HTR-8/SVneo (cell line): ENCODE measurements at regions not wholly inside any gene's neighbourhood (a gene's known extent, or its start where the extent isn't known, plus 50 kb on each side); places are given as distances from the start of the nearest gene placed in this dataset.
"Not testable (repeated sequence)": the region's sequence is repeated elsewhere in the genome, so short reads cannot be mapped to it uniquely, and the experiment has no call there.

Source experiments
- DNase-seq: peaks from one replicate; pipeline ENCODE4 v3.0.0; 2011; ENCODE audit warnings: low spot score, mixed read lengths; ENCODE audit not compliant: insufficient read length
- FAIRE-seq: peaks from 2 replicates; lab custom pipeline; 2011; peaks lifted over from hg19 to GRCh38; lab: Jason Lieb, UNC

DNA sequence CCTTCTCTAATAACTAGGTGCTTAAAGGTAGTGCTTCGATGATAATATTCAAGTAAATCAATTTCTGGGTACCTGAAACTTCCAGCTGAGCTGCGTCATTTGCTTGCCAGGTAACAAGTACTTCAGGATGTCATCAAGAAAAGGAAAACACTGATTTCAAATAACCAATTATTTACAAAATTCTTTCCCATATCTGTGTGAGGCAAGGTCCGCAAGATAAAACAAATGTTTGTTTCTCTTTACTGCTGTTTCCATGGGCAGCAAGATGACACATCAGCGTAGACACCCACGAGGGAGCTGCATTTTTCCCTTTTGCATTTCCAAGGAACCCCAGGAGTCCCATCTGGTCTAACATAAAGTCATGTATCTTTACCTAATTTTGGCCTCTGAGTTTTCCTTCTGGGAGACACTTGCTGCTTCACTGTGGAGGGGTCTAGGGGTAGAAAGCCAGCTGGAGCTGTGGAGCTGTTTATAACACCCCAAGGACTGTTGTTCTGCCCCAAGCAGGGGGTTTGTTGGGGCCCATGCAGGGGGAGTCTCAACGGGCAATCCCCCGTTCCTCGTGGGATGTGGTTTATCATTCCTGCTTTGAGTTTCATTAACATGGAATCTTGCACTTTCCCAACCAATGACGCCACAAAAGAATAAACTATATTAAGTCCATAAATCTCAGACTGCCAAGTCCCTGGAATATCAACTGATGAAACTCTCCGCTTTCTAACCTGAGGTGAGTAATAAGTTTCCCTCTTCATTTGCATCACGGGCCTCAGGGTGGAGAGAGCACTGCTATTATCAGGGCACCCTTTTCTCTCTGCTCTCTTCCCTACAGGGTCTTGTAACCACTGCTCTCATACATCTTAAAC lies 112.8 kb upstream of the PELI2 start:
- DNase-seq (peak; percentile 24), FAIRE-seq (peak; percentile 46)

GRCh38 chr14:56007491-56007890 lies 110.7 kb upstream of the PELI2 start:
- not testable (repeated sequence) for DNase-seq, FAIRE-seq

- FAIRE-seq (no peak), DNase-seq (no peak)
Measured at GRCh38 chr14:56008150-56008549, 110.1 kb upstream of the PELI2 start.

DNA sequence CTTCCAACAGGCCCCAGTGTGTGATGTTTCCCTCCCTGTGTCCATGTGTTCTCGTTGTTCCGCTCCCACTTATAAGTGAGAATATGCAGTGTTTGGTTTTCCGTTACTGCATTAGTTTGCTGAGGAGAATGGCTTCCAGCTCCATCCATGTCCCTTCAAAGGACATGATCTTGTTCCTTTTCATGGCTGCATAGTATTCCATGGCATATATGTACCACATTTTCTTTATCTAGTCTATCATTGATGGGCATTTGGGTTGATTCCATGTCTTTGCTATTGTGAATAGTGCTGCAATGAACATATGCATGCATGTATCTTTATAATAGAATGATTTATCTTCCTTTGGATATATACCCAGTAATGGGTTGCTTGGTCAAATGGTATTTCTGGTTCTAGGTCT lies 109.5 kb upstream of the PELI2 start:
- FAIRE-seq, DNase-seq: not testable (repeated sequence)

DNA sequence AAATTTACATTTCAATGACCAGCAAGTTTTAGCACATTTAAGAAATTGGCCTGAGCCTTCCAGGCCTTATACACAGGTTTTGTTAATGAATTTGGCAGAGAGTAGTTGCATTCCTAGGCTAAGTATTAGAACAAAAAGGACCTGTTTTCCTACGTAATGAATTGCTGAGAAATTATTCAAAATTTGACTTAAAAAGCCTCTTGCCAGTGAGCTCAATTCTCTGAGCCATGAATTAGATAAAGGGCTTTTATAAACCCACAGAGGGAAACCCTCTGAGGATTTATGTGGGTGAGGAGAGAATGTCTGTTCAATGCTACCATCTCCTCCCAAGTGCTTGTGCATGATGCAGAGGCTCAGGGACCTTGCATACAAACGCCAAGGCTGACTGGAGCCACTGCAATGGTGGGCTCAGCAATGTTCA lies 94.5 kb upstream of the PELI2 start:
- DNase-seq: no peak
- no peak for FAIRE-seq

GRCh38 chr14:56025191-56025590 lies 93.0 kb upstream of the PELI2 start:
- DNase-seq: no peak
- FAIRE-seq: peak; percentile 33

DNA sequence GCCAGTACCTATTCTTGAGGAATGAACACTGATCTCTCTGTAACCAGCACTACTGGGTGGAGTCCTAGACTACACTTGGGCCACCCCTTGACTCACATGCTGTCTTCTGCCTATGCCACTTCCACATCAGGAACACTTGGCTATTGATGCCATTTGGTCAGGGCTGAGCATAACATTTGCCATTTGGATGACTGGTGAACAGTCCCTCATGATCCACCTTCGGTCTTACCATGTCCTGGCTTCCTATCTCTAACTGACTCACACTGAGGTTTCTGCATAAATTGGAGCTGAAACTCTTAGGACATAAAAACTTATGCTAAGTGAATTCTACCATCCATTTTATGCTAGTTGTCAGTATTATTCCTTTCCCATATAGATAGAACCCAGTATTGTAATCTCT lies 91.7 kb upstream of the PELI2 start:
- FAIRE-seq (peak; percentile 64), DNase-seq (no peak)

GRCh38 chr14:56027421-56027820 lies 90.8 kb upstream of the PELI2 start:
- peak; percentile 76 for FAIRE-seq
- no peak for DNase-seq

GRCh38 chr14:56027916-56028712 lies 90.1 kb upstream of the PELI2 start:
- FAIRE-seq (no peak), DNase-seq (no peak)

- DNase-seq: no peak
- no peak for FAIRE-seq
Measured at GRCh38 chr14:56036353-56036752, 81.9 kb upstream of the PELI2 start.

DNA sequence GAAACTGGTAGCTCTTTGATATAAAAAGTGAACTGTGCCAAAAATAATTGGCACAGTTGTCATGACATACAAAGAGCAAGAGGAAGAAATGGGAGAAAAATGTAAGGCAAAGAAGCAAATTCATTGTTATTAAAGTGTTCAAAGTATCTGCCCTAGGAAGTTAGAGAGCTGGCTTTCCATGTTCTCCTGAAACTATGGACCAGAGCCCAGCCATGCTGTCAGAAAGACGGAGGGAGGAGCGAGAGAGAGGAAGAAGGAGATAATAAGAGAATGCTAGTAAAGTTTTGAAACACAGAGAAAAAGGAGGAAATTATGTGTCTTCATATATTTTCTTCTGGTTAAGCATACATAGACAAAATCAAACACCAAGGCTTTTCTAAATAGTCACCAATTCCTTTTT lies 78.1 kb upstream of the PELI2 start:
- no peak for FAIRE-seq
- DNase-seq: no peak

DNA sequence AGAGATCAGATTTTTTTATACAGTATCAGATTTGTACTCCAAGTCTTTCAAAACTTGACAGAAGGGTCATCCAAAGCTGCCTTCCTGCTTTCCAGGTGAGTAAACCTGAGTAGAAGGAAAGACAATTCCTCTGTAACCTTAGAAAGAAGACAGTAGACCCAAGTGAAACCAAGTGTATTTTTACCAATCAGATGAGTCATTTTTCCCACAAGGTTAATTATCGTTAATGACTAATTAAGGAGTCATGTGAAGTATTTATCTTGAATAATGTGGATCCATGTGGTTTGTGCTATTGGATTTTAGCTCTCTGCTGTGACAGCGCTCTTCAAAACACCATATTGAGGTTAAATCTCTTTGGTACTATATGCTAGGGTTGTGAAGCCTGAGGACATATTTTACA lies 74.0 kb upstream of the PELI2 start:
- DNase-seq: no peak
- FAIRE-seq: no peak

DNA sequence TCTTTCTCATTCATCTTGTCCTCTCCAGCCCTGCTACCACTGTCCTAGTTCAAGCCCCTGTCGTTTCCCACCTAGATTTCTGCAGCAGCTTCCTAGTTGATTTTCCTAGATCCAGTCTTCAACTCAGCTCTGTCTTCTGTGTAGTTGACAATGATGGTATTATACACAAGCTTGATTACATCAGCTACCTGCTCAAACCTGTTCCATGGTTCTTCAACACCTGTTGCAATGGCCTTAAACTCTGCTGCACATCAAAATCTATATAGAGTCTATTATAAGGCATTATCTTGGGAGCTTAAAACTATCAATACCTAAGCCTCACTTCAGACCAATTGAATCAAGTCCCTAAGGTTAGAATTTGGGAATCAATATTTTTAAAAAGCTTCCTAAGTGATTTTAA lies 71.7 kb upstream of the PELI2 start:
- no peak for DNase-seq
- FAIRE-seq: no peak

- DNase-seq: no peak
Measured at GRCh38 chr14:56046996-56047395, 71.2 kb upstream of the PELI2 start.

GRCh38 chr14:56049536-56049935 lies 68.7 kb upstream of the PELI2 start:
- no peak for DNase-seq

More at GRCh38 chr14:56046996-56047395, 71.2 kb upstream of the PELI2 start:
- no peak for FAIRE-seq

DNA sequence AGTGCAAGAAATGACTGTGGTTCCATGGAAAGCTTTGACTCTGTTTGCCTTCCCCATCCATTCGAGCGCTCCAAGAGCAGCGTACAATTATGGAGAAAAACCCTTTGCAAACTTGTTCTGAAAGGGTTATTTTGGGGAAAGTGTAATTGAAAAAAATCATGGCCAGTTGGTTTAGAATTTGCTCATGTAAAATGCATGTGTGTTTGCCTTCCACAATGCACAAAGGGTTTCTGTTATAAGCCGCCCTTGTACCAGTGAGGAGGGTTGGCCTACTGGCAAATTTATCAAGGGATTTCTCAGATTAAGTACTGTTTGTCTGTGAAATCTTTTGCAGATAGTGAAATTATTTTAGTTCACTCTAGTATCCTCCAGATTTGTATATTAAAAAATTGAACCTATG lies 62.7 kb upstream of the PELI2 start:
- FAIRE-seq (no peak), DNase-seq (no peak)

More at GRCh38 chr14:56049536-56049935, 68.7 kb upstream of the PELI2 start:
- peak; percentile 64 for FAIRE-seq

DNA sequence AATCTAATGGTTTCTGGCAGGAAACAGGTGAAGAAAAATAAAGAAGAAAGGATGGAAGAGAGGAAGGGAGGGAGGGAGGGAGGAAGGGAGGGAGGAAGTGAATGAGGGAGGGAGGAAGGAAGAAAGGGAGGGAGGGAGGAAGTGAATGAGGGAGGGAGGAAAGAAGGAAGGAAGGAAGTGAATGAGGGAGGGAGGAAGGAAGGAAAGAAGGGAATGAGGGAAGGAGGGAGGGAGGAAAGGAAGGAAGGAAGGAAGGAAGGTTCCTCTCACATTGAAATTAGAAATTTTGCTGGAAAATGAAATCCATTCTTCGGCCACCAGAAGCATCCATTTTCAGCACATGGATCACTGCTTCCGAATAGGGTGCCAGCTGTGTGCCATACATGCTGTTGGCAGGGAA lies 62.2 kb upstream of the PELI2 start:
- FAIRE-seq (no peak), DNase-seq (no peak)

- FAIRE-seq (no peak), DNase-seq (no peak)
Measured at GRCh38 chr14:56057071-56057741, 61.0 kb upstream of the PELI2 start.

DNA sequence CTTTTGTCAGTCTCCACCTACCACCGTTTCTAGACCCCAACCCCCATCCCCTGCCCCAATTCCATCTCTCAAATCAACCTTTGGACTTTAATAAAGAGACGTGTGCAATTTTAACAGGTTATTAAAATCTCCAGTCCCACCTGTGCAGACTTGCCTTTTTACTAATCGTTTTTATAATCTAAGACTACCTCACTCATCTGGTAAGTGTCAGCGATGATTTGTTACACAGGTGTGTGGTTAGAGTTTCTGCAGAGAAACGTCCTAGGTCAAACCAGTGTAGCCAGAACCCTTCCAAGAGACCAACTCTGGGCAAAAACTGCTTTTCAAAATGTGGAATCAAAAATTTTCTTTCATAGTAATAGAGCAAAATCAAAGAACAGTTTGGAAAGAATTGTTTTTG lies 60.4 kb upstream of the PELI2 start:
- no peak for FAIRE-seq
- DNase-seq: no peak

GRCh38 chr14:56059054-56059453 lies 59.2 kb upstream of the PELI2 start:
- FAIRE-seq (peak; percentile 9), DNase-seq (no peak)

- DNase-seq (no peak), FAIRE-seq (no peak)
Measured at GRCh38 chr14:56061051-56061450, 57.2 kb upstream of the PELI2 start.
